ENCODE measurements at regions not wholly inside any gene's neighbourhood (a gene's known extent, or its start where the extent isn't known, plus 50 kb on each side); places are given as distances from the start of the nearest gene placed in this dataset.

- no peak for TF ChIP-seq CTCF (IDR thresholded peaks at IDR 0.05; ENCODE audit: borderline replicate concordance, extremely low read depth, insufficient read depth)
- DNase-seq, result no peak
- Histone ChIP-seq H3K27me3 (ENCODE audit: control insufficient read depth, insufficient read depth, low read length) (no peaks in the 10 kb centered on the region), H3K4me1 (ENCODE audit: control insufficient read depth in 2 of 3, insufficient read depth in 2 of 3, low read depth in 1 of 3, low read length in 3 of 3) (peaks cover 0 to 3% (median 0%) of the 10 kb centered on the region in 3 donors), H3K9me3 (ENCODE audit: control insufficient read depth in 2 of 3, insufficient read depth in 1 of 3, low read length in 3 of 3) (no peaks in the 10 kb centered on the region), H3K4me3 (ENCODE audit: low read length in 3 of 3) (no peak overlapping the region), H3K27ac (ENCODE audit: low read depth in 2 of 2, low read length in 2 of 2) (no peak overlapping the region), H3K36me3 (ENCODE audit: control insufficient read depth in 2 of 3, insufficient read depth in 3 of 3, low read length in 3 of 3) (no peaks in the 10 kb centered on the region), H3K9ac (ENCODE audit: low read length in 3 of 3) (no peak overlapping the region)
- intact Hi-C loops (cut with DNase I), result no loop called here
- no peak for FAIRE-seq
Measured at GRCh38 chr3:5270666-5271371, 83.3 kb downstream of the EDEM1 start.

- FAIRE-seq (no peak), DNase-seq (no peak)
- Histone ChIP-seq H3K36me3 (ENCODE audit: control insufficient read depth in 2 of 3, insufficient read depth in 3 of 3, low read length in 3 of 3) (no peaks in the 10 kb centered on the region), H3K4me3 (ENCODE audit: low read length in 3 of 3) (no peak overlapping the region), H3K4me1 (ENCODE audit: control insufficient read depth in 2 of 3, insufficient read depth in 2 of 3, low read depth in 1 of 3, low read length in 3 of 3) (peaks cover 0 to 3% (median 0%) of the 10 kb centered on the region in 3 donors), H3K9ac (ENCODE audit: low read length in 3 of 3) (no peak overlapping the region), H3K27ac (ENCODE audit: low read depth in 2 of 2, low read length in 2 of 2) (no peak overlapping the region), H3K9me3 (ENCODE audit: control insufficient read depth in 2 of 3, insufficient read depth in 1 of 3, low read length in 3 of 3) (no peaks in the 10 kb centered on the region), H3K27me3 (ENCODE audit: control insufficient read depth, insufficient read depth, low read length) (no peaks in the 10 kb centered on the region)
- intact Hi-C loops (cut with DNase I), result no loop called here
- TF ChIP-seq CTCF (IDR thresholded peaks at IDR 0.05; ENCODE audit: borderline replicate concordance, extremely low read depth, insufficient read depth), result no peak
Measured at GRCh38 chr3:5271372-5271683, 83.8 kb downstream of the EDEM1 start.

GRCh38 chr3:5272387-5272786, 84.9 kb downstream of the EDEM1 start:
- H3K4me3 ChIP-seq (ENCODE audit: low read length in 3 of 3), result no peak overlapping the region
- H3K4me1 ChIP-seq (ENCODE audit: control insufficient read depth in 2 of 3, insufficient read depth in 2 of 3, low read depth in 1 of 3, low read length in 3 of 3), result peaks cover 0 to 3% (median 0%) of the 10 kb centered on the region in 3 donors
- TF ChIP-seq CTCF (IDR thresholded peaks at IDR 0.05; ENCODE audit: borderline replicate concordance, extremely low read depth, insufficient read depth), result no peak
- H3K36me3 ChIP-seq (ENCODE audit: control insufficient read depth in 2 of 3, insufficient read depth in 3 of 3, low read length in 3 of 3), result no peaks in the 10 kb centered on the region
- DNase-seq (no peak), FAIRE-seq (no peak)
- no peaks in the 10 kb centered on the region for H3K9me3 ChIP-seq (ENCODE audit: control insufficient read depth in 2 of 3, insufficient read depth in 1 of 3, low read length in 3 of 3)
- H3K27ac ChIP-seq (ENCODE audit: low read depth in 2 of 2, low read length in 2 of 2), result no peak overlapping the region
- no peak overlapping the region for H3K9ac ChIP-seq (ENCODE audit: low read length in 3 of 3)
- no peaks in the 10 kb centered on the region for H3K27me3 ChIP-seq (ENCODE audit: control insufficient read depth, insufficient read depth, low read length)
- intact Hi-C loops (cut with DNase I), result no loop called here

DNA sequence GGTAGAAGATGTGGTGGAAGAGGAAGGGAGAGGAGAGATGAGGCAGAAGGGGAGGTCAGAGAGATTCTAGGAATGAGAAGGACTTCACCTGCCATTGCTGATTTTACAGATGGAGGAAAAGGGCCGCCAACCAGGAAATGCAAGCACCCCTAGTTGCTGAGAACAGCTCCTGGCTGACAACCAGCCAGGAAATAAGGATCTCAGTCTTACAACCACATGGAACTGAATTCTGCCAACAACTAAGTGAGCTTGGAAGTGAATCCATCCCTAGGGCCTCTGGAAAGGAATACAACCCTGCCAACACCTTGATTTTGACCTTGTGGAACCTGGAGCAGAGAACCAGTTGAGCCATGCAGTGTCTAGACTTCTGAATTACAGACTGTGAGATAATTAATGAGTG, 86.6 kb downstream of the EDEM1 start:
- DNase-seq, result no peak
- FAIRE-seq, result no peak
- Histone ChIP-seq H3K4me3 (ENCODE audit: low read length in 3 of 3) (no peak overlapping the region), H3K36me3 (ENCODE audit: control insufficient read depth in 2 of 3, insufficient read depth in 3 of 3, low read length in 3 of 3) (no peaks in the 10 kb centered on the region), H3K27me3 (ENCODE audit: control insufficient read depth, insufficient read depth, low read length) (no peaks in the 10 kb centered on the region), H3K27ac (ENCODE audit: low read depth in 2 of 2, low read length in 2 of 2) (no peak overlapping the region), H3K9ac (ENCODE audit: low read length in 3 of 3) (no peak overlapping the region), H3K9me3 (ENCODE audit: control insufficient read depth in 2 of 3, insufficient read depth in 1 of 3, low read length in 3 of 3) (no peaks in the 10 kb centered on the region), H3K4me1 (ENCODE audit: control insufficient read depth in 2 of 3, insufficient read depth in 2 of 3, low read depth in 1 of 3, low read length in 3 of 3) (peaks cover 0 to 3% (median 0%) of the 10 kb centered on the region in 3 donors)
- intact Hi-C loops (cut with DNase I), result no loop called here
- TF ChIP-seq CTCF (IDR thresholded peaks at IDR 0.05; ENCODE audit: borderline replicate concordance, extremely low read depth, insufficient read depth), result no peak

Data from kidney (tissue), 13 donors.